Neuron (in vitro differentiated cells): ENCODE measurements at regions not wholly inside any gene's neighbourhood (a gene's known extent, or its start where the extent isn't known, plus 50 kb on each side); places are given as distances from the start of the nearest gene placed in this dataset.

Experiments
- H2AFZ ChIP-seq: one replicate; pipeline ENCODE4 v1.6.1; 2013; ENCODE audit warnings: low read depth, mild to moderate bottlenecking, inconsistent platforms, low read length, moderate library complexity
- H3K27me3 ChIP-seq: one replicate; pipeline ENCODE4 v1.6.1; 2013; ENCODE audit warnings: low read length; ENCODE audit not compliant: insufficient read depth
- H3K36me3 ChIP-seq: one replicate; pipeline ENCODE4 v1.6.1; 2013; ENCODE audit warnings: low read length; ENCODE audit not compliant: insufficient read depth
- H3K4me1 ChIP-seq: one replicate; pipeline ENCODE4 v1.6.1; 2013; ENCODE audit warnings: low read length; ENCODE audit not compliant: insufficient read depth
- H3K4me3 ChIP-seq: 2 replicates; pipeline ENCODE4 v1.5.1; 2013; ENCODE audit warnings: mild to moderate bottlenecking, low read length, moderate library complexity
- H3K9me3 ChIP-seq: one replicate; pipeline ENCODE4 v1.6.1; 2013; ENCODE audit warnings: low read length

DNA sequence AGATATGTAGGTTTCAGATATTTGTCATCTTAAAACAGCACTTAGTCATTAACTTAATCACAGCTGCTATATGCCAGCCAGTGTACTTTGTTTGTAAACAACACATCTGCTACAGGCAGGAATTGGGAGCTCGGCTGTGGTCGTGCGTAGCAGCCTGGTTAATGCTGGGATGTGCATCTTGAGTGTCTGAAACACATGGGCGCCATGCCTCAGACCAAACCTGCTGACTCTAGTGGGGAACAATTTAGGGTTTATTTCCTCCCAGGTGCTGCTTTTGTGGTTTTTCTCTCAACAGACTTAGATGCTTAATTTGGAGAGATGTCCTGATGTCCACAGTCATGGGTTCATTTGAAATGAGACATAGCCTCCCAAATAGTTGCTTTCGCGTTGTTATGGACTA, 238.5 kb upstream of the TMTC4 start:
- Histone ChIP-seq H3K27me3 (no peaks in the 10 kb centered on the region), H3K4me1 (no peaks in the 10 kb centered on the region), H3K36me3 (no peaks in the 10 kb centered on the region), H3K4me3 (no peak overlapping the region), H3K9me3 (no peaks in the 10 kb centered on the region), H2AFZ (no peak overlapping the region)

DNA sequence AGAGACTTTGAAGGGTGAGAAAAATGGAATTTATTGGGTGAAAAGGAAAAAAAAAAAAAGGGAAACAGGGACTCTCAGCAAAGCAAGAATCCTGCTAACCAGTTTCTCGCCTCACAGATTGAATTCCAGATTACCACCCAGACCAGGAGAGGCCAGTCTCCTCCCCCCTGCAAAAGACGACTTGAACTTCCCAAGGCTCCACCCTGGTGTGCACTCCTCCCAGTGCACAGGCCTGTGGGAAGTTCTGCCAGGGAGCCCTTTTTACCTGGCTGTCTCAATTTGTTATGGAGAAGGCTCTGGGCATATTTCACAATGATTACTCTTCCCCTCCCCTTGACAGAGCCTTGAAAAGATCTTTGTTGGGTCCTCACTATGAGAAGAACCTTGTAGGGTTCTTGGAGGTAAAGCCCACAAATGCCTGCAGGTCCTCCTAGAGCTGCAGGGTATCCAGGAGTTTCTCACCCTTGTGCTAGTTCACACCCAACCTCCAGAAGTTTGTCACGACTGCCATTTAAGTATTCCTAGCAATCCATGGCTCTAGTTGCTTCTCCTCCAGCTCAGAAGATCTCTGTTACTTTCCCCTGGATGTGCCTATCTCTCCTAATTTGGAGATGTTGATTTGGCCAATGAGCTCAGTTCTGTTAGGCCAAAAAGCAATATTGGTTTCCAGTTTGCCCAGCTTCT, 229.8 kb upstream of the TMTC4 start:
- Histone ChIP-seq H3K9me3 (no peaks in the 10 kb centered on the region), H3K4me1 (no peaks in the 10 kb centered on the region), H3K4me3 (no peak overlapping the region), H2AFZ (no peak overlapping the region), H3K36me3 (no peaks in the 10 kb centered on the region), H3K27me3 (no peaks in the 10 kb centered on the region)

DNA sequence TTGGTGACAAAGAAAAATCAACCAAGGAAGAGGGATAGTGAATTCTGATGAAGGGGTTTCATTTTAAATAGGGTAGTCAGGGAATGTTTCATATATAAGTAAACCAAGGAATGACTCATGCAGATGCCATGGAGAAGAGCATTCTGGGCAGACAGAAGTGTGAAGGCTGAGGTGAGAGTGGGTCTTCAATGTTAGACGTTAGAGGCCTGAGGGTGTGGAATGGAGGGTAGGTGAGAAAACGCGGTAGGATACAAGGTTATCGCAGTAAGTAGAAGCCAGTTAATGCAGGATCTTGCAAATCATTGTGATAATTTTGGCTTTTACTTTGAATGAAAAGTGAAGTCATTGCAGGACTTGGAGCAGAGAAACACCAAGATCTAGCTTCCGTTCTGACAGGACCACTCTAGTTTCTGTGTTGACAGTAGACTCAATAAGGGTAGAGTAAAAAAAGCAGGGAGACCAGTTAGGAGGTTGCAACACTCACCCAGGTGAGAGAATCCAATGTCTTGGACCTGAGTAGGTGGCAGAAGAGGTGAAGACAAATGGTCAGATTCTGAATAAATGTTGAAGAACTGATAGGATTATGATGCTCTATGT, 225.2 kb upstream of the TMTC4 start:
- no peaks in the 10 kb centered on the region for H3K36me3 ChIP-seq

DNA sequence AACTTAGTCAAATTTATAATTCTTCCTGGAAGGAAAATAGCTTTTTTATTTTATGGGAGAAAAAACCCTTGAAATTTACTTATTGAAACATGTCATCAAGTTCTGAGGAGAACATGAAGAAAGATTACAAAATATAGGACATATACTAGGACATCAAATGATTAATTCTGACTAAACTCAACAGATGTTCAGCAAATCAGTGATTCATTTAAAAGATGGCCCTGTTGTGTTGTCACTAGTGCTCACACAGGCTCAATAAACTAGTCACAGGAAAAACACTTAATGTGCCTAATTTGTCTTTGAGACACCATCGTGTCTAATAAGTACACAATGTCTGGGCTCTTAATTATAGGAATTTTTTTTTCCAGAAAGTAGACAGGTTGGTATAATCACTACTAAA, 223.8 kb upstream of the TMTC4 start:
- Histone ChIP-seq H3K4me3 (no peak overlapping the region), H2AFZ (no peak overlapping the region), H3K36me3 (no peaks in the 10 kb centered on the region), H3K27me3 (no peaks in the 10 kb centered on the region), H3K4me1 (peaks cover 2% of the 10 kb centered on the region), H3K9me3 (no peaks in the 10 kb centered on the region)

More for the DNA sequence above, 225.2 kb upstream of the TMTC4 start:
- H2AFZ ChIP-seq = no peak overlapping the region
- H3K9me3 ChIP-seq = no peaks in the 10 kb centered on the region
- no peaks in the 10 kb centered on the region for H3K4me1 ChIP-seq
- no peak overlapping the region for H3K4me3 ChIP-seq
- no peaks in the 10 kb centered on the region for H3K27me3 ChIP-seq

DNA sequence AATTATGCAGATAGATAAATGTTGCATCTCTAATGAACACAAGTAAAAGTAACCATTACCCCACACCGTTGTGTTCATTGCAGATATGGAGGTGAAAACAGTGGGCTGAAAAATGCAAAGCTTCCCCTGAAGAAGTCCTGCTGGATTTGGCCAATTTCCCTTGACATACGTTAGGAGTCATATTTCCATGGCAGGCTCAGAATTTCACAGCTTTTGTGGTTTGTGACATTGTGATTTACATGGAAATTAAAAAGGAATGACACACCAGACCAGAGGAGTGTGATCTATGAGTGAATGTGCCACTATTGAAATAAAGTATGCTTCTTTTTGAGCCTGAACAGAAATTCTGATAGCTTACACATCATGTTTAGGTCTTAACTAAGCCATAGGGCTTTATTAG, 221.1 kb upstream of the TMTC4 start:
- peaks cover 12% of the 10 kb centered on the region for H3K4me1 ChIP-seq
- no peaks in the 10 kb centered on the region for H3K36me3 ChIP-seq
- no peak overlapping the region for H3K4me3 ChIP-seq
- no peaks in the 10 kb centered on the region for H3K9me3 ChIP-seq
- no peaks in the 10 kb centered on the region for H3K27me3 ChIP-seq
- H2AFZ ChIP-seq = no peak overlapping the region

DNA sequence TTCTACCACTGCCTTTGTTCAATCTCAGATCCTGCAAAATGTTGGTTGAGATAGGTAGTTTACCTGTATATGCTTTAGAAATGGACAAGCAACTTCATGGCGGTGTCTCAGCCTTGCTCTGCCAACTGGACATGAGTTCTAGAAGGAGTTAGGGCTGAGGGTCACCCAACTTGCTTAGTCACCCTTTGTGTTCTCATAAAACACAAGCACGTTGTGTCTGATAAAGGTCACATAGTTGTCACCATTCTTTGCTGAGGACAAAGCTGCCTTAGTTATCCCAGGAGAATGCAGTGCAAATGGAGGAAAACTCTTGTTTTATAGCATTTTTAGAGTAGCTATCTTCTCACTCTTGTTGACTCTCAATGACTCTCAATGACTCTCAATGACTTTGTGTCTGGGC, 218.4 kb upstream of the TMTC4 start:
- no peak overlapping the region for H3K4me3 ChIP-seq
- H3K4me1 ChIP-seq = peaks cover 12% of the 10 kb centered on the region
- H3K9me3 ChIP-seq = no peaks in the 10 kb centered on the region
- no peak overlapping the region for H2AFZ ChIP-seq
- H3K27me3 ChIP-seq = no peaks in the 10 kb centered on the region
- H3K36me3 ChIP-seq = no peaks in the 10 kb centered on the region

DNA sequence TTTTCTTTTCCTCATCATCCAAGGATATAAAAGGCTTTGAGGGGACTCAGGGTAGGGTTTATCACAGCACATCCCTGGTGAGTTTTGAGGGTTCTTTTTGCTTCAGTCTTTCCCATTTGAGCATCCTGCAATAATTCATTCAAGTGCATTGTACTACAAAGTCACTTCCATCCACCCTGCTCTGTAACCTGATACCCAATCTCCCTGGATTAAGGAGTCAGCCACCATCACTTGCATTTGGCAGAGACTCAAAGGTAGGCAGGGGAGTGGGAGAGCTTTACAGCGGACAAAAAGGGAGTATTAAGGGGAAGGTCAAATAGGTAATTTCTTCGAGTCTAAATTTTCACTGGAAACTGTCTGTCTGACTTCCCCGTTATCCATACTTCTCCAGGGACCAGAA, 216.1 kb upstream of the TMTC4 start:
- H3K36me3 ChIP-seq = no peaks in the 10 kb centered on the region
- no peak overlapping the region for H3K4me3 ChIP-seq
- no peak overlapping the region for H2AFZ ChIP-seq
- peaks cover 16% of the 10 kb centered on the region for H3K4me1 ChIP-seq
- no peaks in the 10 kb centered on the region for H3K9me3 ChIP-seq
- no peaks in the 10 kb centered on the region for H3K27me3 ChIP-seq

DNA sequence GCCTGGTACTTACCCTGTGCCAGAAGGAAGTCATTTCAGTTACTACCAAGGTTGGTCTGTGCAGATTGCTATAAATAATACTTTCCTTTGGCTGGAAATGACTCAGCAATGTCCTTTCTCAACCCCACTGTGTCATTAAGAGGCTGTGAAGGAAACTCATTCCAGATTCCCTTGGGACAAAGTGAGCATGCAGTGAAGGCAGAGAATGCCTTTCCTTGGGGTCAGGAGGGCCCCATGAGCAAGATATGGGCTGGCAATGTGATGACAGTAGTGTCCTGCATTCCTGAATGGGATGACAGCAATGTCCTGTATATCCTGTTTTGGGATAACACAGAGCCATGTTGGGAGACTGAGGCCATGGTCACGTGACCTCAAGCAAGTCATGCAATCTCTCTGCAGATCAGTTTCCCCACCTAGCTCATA, 213.1 kb upstream of the TMTC4 start:
- Histone ChIP-seq H3K4me1 (peaks cover 7% of the 10 kb centered on the region), H3K27me3 (no peaks in the 10 kb centered on the region), H3K9me3 (no peaks in the 10 kb centered on the region), H3K4me3 (no peak overlapping the region), H2AFZ (no peak overlapping the region), H3K36me3 (no peaks in the 10 kb centered on the region)

DNA sequence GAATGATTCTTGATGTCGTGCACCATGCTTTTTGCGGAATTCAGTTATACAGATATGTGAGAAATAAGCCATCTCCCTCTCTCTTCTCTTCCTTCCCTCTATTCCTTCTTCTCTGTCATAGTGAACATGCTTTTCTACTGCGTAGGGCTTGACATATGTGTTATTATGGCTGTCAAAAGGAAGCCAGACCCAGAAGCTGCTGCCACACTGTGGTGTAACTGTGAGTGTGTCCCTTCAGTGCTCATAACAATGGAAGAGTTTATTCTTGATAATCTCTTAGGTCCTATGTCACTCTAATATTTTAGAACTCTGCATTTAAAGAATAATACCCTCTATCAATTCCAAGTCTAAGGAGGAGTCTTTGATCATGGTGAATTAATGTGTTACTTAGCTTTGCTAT, 208.9 kb upstream of the TMTC4 start:
- no peak overlapping the region for H2AFZ ChIP-seq
- peaks cover 6% of the 10 kb centered on the region for H3K4me1 ChIP-seq
- no peaks in the 10 kb centered on the region for H3K27me3 ChIP-seq
- H3K4me3 ChIP-seq = no peak overlapping the region
- no peaks in the 10 kb centered on the region for H3K9me3 ChIP-seq
- no peaks in the 10 kb centered on the region for H3K36me3 ChIP-seq

DNA sequence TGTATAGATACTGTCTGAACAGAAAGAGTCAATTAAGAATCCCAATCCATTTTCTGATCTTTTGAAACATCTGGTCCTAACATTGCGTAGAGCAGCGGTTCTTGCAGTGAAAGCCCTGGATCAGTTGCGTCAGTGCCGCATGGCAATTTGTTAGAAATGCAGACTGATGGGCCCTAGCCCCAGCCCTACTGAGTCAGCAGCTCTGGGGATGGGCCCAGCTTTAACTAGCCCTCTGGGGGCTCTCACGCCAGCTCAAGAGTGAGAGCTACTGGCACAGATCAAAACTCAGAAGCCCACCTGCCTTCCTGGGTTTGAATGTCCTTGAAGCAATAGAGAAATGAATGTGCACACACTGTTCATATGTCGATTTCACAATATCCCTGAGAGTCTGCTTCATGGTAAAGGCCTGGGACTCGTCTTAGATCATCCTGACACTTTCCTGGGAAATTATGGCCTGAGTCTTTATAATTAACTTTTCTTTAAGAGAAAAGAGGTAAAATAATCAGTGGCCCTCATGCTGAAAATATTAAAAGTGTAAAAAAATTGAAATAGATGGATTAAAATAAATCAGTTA, 206.8 kb upstream of the TMTC4 start:
- no peak overlapping the region for H2AFZ ChIP-seq
- no peak overlapping the region for H3K4me3 ChIP-seq
- H3K36me3 ChIP-seq = no peaks in the 10 kb centered on the region
- H3K27me3 ChIP-seq = no peaks in the 10 kb centered on the region
- H3K9me3 ChIP-seq = peaks cover 2% of the 10 kb centered on the region
- peaks cover 2% of the 10 kb centered on the region for H3K4me1 ChIP-seq

DNA sequence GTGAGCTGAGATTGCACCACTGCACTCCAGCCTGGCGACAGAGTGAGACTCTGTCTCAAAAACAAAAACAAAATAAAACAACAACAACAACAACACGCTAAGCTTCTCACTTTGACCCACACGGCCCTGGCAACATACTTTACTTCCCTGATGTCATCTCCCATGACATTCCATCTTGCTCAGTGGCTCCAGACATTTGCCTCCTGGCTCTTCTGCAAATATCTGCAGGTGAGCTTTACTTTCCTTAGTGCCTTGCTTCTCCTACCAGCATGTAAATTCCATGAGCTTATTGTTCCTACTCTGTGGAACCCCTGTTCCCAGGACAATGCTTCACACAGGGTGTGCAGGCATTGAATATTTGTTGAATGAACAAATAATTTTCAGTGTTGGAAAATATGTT, 205.6 kb upstream of the TMTC4 start:
- H3K27me3 ChIP-seq = no peaks in the 10 kb centered on the region
- H3K4me3 ChIP-seq = no peak overlapping the region
- H3K4me1 ChIP-seq = peaks cover 7% of the 10 kb centered on the region
- H3K9me3 ChIP-seq = peaks cover 2% of the 10 kb centered on the region
- H3K36me3 ChIP-seq = no peaks in the 10 kb centered on the region
- no peak overlapping the region for H2AFZ ChIP-seq

DNA sequence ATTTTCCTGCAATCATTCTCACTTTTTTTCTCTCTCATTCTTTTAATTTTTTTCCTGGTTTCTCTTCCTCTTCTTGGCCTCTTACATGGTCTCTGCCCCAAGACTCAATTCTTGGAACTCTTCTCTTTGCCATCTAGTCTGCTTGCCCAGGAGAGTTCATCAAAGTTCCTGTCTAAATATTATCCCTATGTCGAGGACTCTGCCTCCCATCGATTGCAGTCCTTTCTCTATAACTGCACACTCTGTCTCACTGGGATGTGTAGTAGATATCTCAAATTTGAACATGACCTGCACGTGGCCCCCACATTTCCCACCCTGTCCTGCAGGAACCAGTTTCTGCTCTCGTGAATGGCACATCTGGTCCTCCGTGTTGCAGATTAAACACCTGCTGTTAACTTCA, 204.7 kb upstream of the TMTC4 start:
- no peak overlapping the region for H2AFZ ChIP-seq
- H3K9me3 ChIP-seq = peaks cover 2% of the 10 kb centered on the region
- H3K27me3 ChIP-seq = no peaks in the 10 kb centered on the region
- no peak overlapping the region for H3K4me3 ChIP-seq
- no peaks in the 10 kb centered on the region for H3K36me3 ChIP-seq
- peaks cover 7% of the 10 kb centered on the region for H3K4me1 ChIP-seq

DNA sequence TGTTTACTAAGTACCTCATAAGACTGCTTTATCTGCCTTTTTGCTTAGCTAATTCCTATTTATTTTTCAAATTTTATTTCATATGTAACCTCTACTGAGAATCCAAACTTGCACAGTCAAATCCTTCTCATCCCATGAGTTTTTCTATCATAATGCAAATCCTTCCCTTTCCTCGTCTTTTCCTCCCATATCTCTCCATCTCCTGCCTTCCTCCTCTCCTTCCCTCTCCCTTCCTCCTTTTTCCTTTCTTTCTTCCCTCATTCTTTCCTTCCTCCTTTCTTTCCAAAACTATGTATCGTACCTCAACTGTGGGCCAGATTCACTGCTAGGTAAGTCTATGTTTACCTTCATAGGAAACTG, 201.4 kb upstream of the TMTC4 start:
- Histone ChIP-seq H2AFZ (no peak overlapping the region), H3K9me3 (peaks cover 2% of the 10 kb centered on the region), H3K36me3 (no peaks in the 10 kb centered on the region), H3K27me3 (no peaks in the 10 kb centered on the region), H3K4me1 (peaks cover 7% of the 10 kb centered on the region), H3K4me3 (no peak overlapping the region)
